ENCODE measurements at regions not wholly inside any gene's neighbourhood (a gene's known extent, or its start where the extent isn't known, plus 50 kb on each side); places are given as distances from the start of the nearest gene placed in this dataset.

- no peaks in the 10 kb centered on the region for H3K27me3 ChIP-seq (ENCODE audit: insufficient read depth, low read depth, low read length)
- H3K9me3 ChIP-seq (ENCODE audit: low read length), result no peaks in the 10 kb centered on the region
- H3K4me2 ChIP-seq (ENCODE audit: low read length), result no peak overlapping the region
- H3K79me2 ChIP-seq (replicated peaks; ENCODE audit: insufficient read depth, low read length), result no peaks in the 10 kb centered on the region
- no peak overlapping the region for H2AFZ ChIP-seq (ENCODE audit: low read depth, low read length)
- H3K9me2 ChIP-seq (ENCODE audit: insufficient read depth, low read length), result no peaks in the 10 kb centered on the region
- TF ChIP-seq EP300 (conservative IDR thresholded peaks at IDR 0.05; ENCODE audit: poor library complexity, severe bottlenecking), result no peak
- TF ChIP-seq TAF1 (IDR thresholded peaks at IDR 0.05; ENCODE audit: low read depth), result no peak
- TF ChIP-seq CTCF (IDR thresholded peaks at IDR 0.05; ENCODE audit: poor library complexity, severe bottlenecking), result no peak
- TF ChIP-seq RAD21 (conservative IDR thresholded peaks at IDR 0.05), result no peak
- no peak for TF ChIP-seq REST (IDR thresholded peaks at IDR 0.05; ENCODE audit: borderline replicate concordance)
- TF ChIP-seq EZH2 (IDR thresholded peaks at IDR 0.05; ENCODE audit: borderline replicate concordance, insufficient read depth, low read length, poor library complexity, severe bottlenecking), result no peak
- H3K27ac ChIP-seq (ENCODE audit: low read length), result no peak overlapping the region
- H4K20me1 ChIP-seq (ENCODE audit: insufficient read depth), result no peaks in the 10 kb centered on the region
- no peak overlapping the region for H3K9ac ChIP-seq (ENCODE audit: low read length)
- H3K4me3 ChIP-seq (ENCODE audit: low read length), result no peak overlapping the region
- H3F3A ChIP-seq (ENCODE audit: insufficient read depth, low read length, poor library complexity, severe bottlenecking), result no peaks in the 10 kb centered on the region
- no peaks in the 10 kb centered on the region for H3K36me3 ChIP-seq (ENCODE audit: insufficient read depth, low read length)
These were observed 69.6 kb upstream of the RMDN2 start for GRCh38 chr2:37855283-37856041.

GRCh38 chr2:37856101-37856751, 68.9 kb upstream of the RMDN2 start:
- H3K4me3 ChIP-seq (ENCODE audit: low read length), result no peak overlapping the region
- no peak overlapping the region for H3K9ac ChIP-seq (ENCODE audit: low read length)
- no peaks in the 10 kb centered on the region for H3K9me3 ChIP-seq (ENCODE audit: low read length)
- no peak overlapping the region for H3K27ac ChIP-seq (ENCODE audit: low read length)
- no peak for TF ChIP-seq EZH2 (IDR thresholded peaks at IDR 0.05; ENCODE audit: borderline replicate concordance, insufficient read depth, low read length, poor library complexity, severe bottlenecking)
- TF ChIP-seq CTCF (IDR thresholded peaks at IDR 0.05; ENCODE audit: poor library complexity, severe bottlenecking), result no peak
- no peak for TF ChIP-seq RAD21 (conservative IDR thresholded peaks at IDR 0.05)
- no peak for TF ChIP-seq POLR2AphosphoS5 (IDR thresholded peaks at IDR 0.05)
- TF ChIP-seq REST (IDR thresholded peaks at IDR 0.05; ENCODE audit: borderline replicate concordance), result no peak
- H3F3A ChIP-seq (ENCODE audit: insufficient read depth, low read length, poor library complexity, severe bottlenecking), result no peaks in the 10 kb centered on the region
- H3K36me3 ChIP-seq (ENCODE audit: insufficient read depth, low read length), result no peaks in the 10 kb centered on the region
- H2AFZ ChIP-seq (ENCODE audit: low read depth, low read length), result no peak overlapping the region
- H4K20me1 ChIP-seq (ENCODE audit: insufficient read depth), result no peaks in the 10 kb centered on the region
- H3K79me2 ChIP-seq (replicated peaks; ENCODE audit: insufficient read depth, low read length), result no peaks in the 10 kb centered on the region
- no peaks in the 10 kb centered on the region for H3K9me2 ChIP-seq (ENCODE audit: insufficient read depth, low read length)
- no peaks in the 10 kb centered on the region for H3K27me3 ChIP-seq (ENCODE audit: insufficient read depth, low read depth, low read length)
- no peak overlapping the region for H3K4me2 ChIP-seq (ENCODE audit: low read length)

All from neural cell (in vitro differentiated cells).